B cell (primary cell): ENCODE measurements at regions not wholly inside any gene's neighbourhood (a gene's known extent, or its start where the extent isn't known, plus 50 kb on each side); places are given as distances from the start of the nearest gene placed in this dataset.

Experiments used
- EZH2 ChIP-seq: IDR thresholded peaks from 2 replicates; pipeline ENCODE4 v1.6.1; 2012; ENCODE audit warnings: borderline replicate concordance, low read depth, mild to moderate bottlenecking, moderate library complexity, low read length; ENCODE audit not compliant: insufficient read depth, poor library complexity, severe bottlenecking
- TF ChIP-seq, protein P1 (sequence below): fragments of 200-600 bp; IDR thresholded peaks from one replicate; pipeline ENCODE4 v1.8.0; 2022; ENCODE audit warnings: antibody characterized with exemption, mild to moderate bottlenecking

DNA sequence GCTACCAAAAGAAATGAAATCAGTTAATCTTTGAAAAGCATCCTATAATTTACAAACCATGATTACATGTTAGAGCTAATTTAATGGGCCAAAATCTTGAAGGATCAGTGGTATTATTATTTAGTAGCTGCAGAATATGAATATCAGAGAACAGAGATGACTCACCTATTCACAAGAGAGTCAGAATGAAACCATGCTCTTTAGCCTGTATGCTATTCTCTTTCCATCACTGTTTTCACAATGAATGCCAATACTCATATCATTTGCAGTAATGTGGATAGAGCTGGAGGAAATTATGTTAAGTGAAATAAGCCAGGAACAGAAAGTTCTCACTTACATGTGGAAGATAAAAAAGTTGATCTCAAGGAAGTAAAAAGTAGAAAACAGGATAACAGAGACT, 414.1 kb downstream of the CENPC start:
- TF ChIP-seq EZH2 = no peak
- TF ChIP-seq, protein P1, sequence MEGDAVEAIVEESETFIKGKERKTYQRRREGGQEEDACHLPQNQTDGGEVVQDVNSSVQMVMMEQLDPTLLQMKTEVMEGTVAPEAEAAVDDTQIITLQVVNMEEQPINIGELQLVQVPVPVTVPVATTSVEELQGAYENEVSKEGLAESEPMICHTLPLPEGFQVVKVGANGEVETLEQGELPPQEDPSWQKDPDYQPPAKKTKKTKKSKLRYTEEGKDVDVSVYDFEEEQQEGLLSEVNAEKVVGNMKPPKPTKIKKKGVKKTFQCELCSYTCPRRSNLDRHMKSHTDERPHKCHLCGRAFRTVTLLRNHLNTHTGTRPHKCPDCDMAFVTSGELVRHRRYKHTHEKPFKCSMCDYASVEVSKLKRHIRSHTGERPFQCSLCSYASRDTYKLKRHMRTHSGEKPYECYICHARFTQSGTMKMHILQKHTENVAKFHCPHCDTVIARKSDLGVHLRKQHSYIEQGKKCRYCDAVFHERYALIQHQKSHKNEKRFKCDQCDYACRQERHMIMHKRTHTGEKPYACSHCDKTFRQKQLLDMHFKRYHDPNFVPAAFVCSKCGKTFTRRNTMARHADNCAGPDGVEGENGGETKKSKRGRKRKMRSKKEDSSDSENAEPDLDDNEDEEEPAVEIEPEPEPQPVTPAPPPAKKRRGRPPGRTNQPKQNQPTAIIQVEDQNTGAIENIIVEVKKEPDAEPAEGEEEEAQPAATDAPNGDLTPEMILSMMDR = no peak
